ENCODE measurements at regions not wholly inside any gene's neighbourhood (a gene's known extent, or its start where the extent isn't known, plus 50 kb on each side); places are given as distances from the start of the nearest gene placed in this dataset.

DNA sequence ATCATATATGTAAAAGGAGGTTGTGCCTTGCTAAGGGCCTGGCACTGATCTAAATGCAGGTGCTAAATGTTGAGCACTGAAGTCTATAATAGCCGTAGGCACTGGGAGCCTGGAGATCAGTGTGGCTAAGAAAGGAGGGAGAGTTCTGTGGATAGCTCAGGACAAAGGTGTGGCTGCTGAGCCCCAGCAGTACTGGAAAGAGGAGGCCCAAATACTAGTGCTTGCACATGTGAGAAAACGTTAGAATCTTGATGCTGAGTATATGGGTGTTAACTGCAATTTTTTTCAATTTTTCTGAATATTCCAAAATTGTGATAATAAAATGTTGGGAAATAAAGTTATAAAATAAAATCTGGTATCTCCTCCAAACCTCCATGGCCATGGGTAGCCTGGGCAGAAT is 62.5 kb upstream of the PTGFRN start:
- TF ChIP-seq, protein P1, sequence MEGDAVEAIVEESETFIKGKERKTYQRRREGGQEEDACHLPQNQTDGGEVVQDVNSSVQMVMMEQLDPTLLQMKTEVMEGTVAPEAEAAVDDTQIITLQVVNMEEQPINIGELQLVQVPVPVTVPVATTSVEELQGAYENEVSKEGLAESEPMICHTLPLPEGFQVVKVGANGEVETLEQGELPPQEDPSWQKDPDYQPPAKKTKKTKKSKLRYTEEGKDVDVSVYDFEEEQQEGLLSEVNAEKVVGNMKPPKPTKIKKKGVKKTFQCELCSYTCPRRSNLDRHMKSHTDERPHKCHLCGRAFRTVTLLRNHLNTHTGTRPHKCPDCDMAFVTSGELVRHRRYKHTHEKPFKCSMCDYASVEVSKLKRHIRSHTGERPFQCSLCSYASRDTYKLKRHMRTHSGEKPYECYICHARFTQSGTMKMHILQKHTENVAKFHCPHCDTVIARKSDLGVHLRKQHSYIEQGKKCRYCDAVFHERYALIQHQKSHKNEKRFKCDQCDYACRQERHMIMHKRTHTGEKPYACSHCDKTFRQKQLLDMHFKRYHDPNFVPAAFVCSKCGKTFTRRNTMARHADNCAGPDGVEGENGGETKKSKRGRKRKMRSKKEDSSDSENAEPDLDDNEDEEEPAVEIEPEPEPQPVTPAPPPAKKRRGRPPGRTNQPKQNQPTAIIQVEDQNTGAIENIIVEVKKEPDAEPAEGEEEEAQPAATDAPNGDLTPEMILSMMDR (IDR thresholded peaks at IDR 0.05; ENCODE audit: low read depth, low read length): no peak
- no peak for TF ChIP-seq POLR2A (IDR thresholded peaks at IDR 0.05; ENCODE audit: extremely low read depth, insufficient read length)
- TF ChIP-seq, protein P2, sequence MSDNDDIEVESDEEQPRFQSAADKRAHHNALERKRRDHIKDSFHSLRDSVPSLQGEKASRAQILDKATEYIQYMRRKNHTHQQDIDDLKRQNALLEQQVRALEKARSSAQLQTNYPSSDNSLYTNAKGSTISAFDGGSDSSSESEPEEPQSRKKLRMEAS (IDR thresholded peaks at IDR 0.05; ENCODE audit: low read depth, low read length): no peak
- no peak for TF ChIP-seq MYC (IDR thresholded peaks at IDR 0.05; ENCODE audit: low read depth, low read length)

All from NB4 (cell line).